ENCODE measurements at regions not wholly inside any gene's neighbourhood (a gene's known extent, or its start where the extent isn't known, plus 50 kb on each side); places are given as distances from the start of the nearest gene placed in this dataset.

DNA sequence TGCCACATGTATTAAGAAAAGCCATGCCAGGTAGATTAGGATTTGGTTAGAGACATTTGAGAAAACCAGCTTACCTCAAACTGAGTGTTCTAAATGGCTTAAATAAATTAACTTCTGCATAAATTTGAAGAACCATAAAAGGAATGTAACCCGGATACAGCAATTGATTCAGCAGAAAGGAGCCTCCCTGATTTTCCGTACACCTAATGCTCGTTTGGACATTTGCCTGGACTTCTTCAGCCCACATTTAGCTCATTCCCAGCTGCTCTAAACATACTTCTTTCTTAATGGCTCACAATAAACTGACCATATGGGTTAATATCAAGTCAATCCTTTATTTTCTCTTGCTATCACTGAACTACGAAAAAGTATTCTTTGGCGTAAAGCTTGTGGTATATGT is 392.4 kb downstream of the ZNF516 start:
- no peaks in the 10 kb centered on the region for H3K79me2 ChIP-seq (ENCODE audit: insufficient read depth, low read depth, low read length)
- intact Hi-C loops (cut with micrococcal nuclease; ENCODE audit: unreplicated experiment) = no loop called here
- ChIA-PET POLR2A (interaction anchor here (0.5 kb wide), 1 partner anchor 1028 kb away, joined by 4 read pairs; no protein-coding TSS in a partner anchor), CTCF (ENCODE audit: unreplicated experiment) (no interaction called here)
- BruUV-seq (replicated peaks) = no TSS peak
- TF ChIP-seq, protein P1, sequence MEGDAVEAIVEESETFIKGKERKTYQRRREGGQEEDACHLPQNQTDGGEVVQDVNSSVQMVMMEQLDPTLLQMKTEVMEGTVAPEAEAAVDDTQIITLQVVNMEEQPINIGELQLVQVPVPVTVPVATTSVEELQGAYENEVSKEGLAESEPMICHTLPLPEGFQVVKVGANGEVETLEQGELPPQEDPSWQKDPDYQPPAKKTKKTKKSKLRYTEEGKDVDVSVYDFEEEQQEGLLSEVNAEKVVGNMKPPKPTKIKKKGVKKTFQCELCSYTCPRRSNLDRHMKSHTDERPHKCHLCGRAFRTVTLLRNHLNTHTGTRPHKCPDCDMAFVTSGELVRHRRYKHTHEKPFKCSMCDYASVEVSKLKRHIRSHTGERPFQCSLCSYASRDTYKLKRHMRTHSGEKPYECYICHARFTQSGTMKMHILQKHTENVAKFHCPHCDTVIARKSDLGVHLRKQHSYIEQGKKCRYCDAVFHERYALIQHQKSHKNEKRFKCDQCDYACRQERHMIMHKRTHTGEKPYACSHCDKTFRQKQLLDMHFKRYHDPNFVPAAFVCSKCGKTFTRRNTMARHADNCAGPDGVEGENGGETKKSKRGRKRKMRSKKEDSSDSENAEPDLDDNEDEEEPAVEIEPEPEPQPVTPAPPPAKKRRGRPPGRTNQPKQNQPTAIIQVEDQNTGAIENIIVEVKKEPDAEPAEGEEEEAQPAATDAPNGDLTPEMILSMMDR (conservative IDR thresholded peaks at IDR 0.05; ENCODE audit: low read length) = no peak
- no peak for TF ChIP-seq EZH2phosphoT487 (IDR thresholded peaks at IDR 0.05; ENCODE audit: borderline replicate concordance, low read depth, low read length)
- H4K20me1 ChIP-seq (ENCODE audit: insufficient read depth, low read length) = no peaks in the 10 kb centered on the region
- no peak overlapping the region for H2AFZ ChIP-seq (ENCODE audit: low read length)
- H3K9me2 ChIP-seq (ENCODE audit: insufficient read depth, low read length) = no peaks in the 10 kb centered on the region
- H3K4me3 ChIP-seq (ENCODE audit: low read depth, low read length, poor library complexity, severe bottlenecking) = no peak overlapping the region
- H3K9me3 ChIP-seq (ENCODE audit: low read length) = no peaks in the 10 kb centered on the region
- H3K27ac ChIP-seq (ENCODE audit: low read depth, low read length, poor library complexity, severe bottlenecking) = no peak overlapping the region
- no peak overlapping the region for H3K4me2 ChIP-seq (ENCODE audit: low read length)
- H3K36me3 ChIP-seq (ENCODE audit: insufficient read depth, low read length) = no peaks in the 10 kb centered on the region
- H3K4me1 ChIP-seq (ENCODE audit: insufficient read depth, low read length, poor library complexity, severe bottlenecking) = no peaks in the 10 kb centered on the region
- DNase-seq (ENCODE audit: low spot score) = no peak

DNA sequence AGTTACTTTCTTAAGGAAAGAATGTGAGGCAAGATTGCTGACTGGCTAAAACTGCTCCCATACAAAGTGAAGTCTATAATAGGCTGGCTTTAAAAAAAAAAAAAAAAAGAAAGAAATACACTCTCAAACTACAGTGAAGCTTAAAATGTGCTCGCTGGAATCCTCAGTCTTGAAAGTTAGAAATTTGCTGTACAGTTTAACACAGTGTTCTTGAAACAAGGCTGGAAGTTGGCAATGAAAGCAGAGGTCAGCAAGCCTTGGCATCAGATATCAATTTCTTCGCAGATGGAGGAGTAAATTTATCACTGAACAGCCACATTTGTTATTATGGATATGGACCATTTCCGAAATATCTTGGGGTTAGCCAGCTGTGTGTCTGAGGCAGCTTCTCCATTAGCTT is 392.9 kb downstream of the ZNF516 start:
- no peak for TF ChIP-seq EZH2phosphoT487 (IDR thresholded peaks at IDR 0.05; ENCODE audit: borderline replicate concordance, low read depth, low read length)
- TF ChIP-seq, protein P1 (conservative IDR thresholded peaks at IDR 0.05; ENCODE audit: low read length) = no peak
- Histone ChIP-seq H3K9me3 (ENCODE audit: low read length) (no peaks in the 10 kb centered on the region), H3K36me3 (ENCODE audit: insufficient read depth, low read length) (no peaks in the 10 kb centered on the region), H3K27ac (ENCODE audit: low read depth, low read length, poor library complexity, severe bottlenecking) (no peak overlapping the region), H2AFZ (ENCODE audit: low read length) (no peak overlapping the region), H3K9me2 (ENCODE audit: insufficient read depth, low read length) (no peaks in the 10 kb centered on the region), H3K4me2 (ENCODE audit: low read length) (no peak overlapping the region), H3K4me3 (ENCODE audit: low read depth, low read length, poor library complexity, severe bottlenecking) (no peak overlapping the region), H4K20me1 (ENCODE audit: insufficient read depth, low read length) (no peaks in the 10 kb centered on the region), H3K4me1 (ENCODE audit: insufficient read depth, low read length, poor library complexity, severe bottlenecking) (no peaks in the 10 kb centered on the region), H3K79me2 (ENCODE audit: insufficient read depth, low read depth, low read length) (no peaks in the 10 kb centered on the region)
- ChIA-PET CTCF (ENCODE audit: unreplicated experiment) (no interaction called here), POLR2A (interaction anchor here (0.7 kb wide), 1 partner anchor 31 kb away, joined by 4 read pairs; no protein-coding TSS in a partner anchor)
- intact Hi-C loops (cut with micrococcal nuclease; ENCODE audit: unreplicated experiment) = no loop called here
- no peak for DNase-seq (ENCODE audit: low spot score)
- BruUV-seq (replicated peaks) = no TSS peak

DNA sequence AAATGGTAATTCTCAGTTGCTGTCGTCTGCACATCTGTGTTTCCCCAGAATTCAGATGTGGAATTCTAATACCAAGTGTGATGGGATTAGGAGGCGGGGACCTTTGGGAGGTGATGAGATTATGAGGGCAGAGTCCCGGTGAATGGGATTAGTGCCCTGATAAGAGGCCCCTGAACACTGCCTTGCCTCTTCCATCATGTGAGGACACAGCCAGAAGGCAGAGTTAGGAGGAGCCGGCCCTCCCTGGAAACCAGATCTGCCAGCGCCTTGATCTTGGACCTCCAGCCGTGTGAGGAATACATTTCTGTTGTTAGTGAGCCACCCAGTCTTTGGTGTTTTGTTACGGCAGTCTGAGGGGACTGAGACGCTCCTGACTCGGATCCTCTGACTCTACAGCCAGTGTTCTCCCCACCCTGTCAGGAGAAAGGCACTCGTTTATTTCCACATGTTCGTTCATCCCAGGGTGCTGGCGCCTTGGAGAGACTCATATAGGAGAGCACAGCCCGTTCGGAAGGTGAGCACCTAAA is 395.0 kb downstream of the ZNF516 start:
- DNase-seq (ENCODE audit: low spot score) = no peak

More for the DNA sequence above, 395.0 kb downstream of the ZNF516 start:
- CTCF ChIA-PET (ENCODE audit: unreplicated experiment) = no interaction called here
- intact Hi-C loops (cut with micrococcal nuclease; ENCODE audit: unreplicated experiment) = no loop called here
- Histone ChIP-seq H3K4me2 (ENCODE audit: low read length) (no peak overlapping the region), H2AFZ (ENCODE audit: low read length) (no peak overlapping the region), H4K20me1 (ENCODE audit: insufficient read depth, low read length) (no peaks in the 10 kb centered on the region), H3K4me3 (ENCODE audit: low read depth, low read length, poor library complexity, severe bottlenecking) (no peak overlapping the region), H3K36me3 (ENCODE audit: insufficient read depth, low read length) (no peaks in the 10 kb centered on the region), H3K9me3 (ENCODE audit: low read length) (no peaks in the 10 kb centered on the region), H3K9me2 (ENCODE audit: insufficient read depth, low read length) (no peaks in the 10 kb centered on the region), H3K79me2 (ENCODE audit: insufficient read depth, low read depth, low read length) (no peaks in the 10 kb centered on the region), H3K4me1 (ENCODE audit: insufficient read depth, low read length, poor library complexity, severe bottlenecking) (no peaks in the 10 kb centered on the region), H3K27ac (ENCODE audit: low read depth, low read length, poor library complexity, severe bottlenecking) (no peak overlapping the region)
- TF ChIP-seq, protein P1 (conservative IDR thresholded peaks at IDR 0.05; ENCODE audit: low read length) = no peak
- TF ChIP-seq EZH2phosphoT487 (IDR thresholded peaks at IDR 0.05; ENCODE audit: borderline replicate concordance, low read depth, low read length) = no peak
- no TSS peak for BruUV-seq (replicated peaks)
- POLR2A ChIA-PET = no interaction called here
